GM21717 (cell line): ENCODE measurements at regions not wholly inside any gene's neighbourhood (a gene's known extent, or its start where the extent isn't known, plus 50 kb on each side); places are given as distances from the start of the nearest gene placed in this dataset.

ENCODE experiments used
- ATAC-seq: cut with Tn5 transposase; IDR thresholded peaks from one replicate; pipeline ENCODE4 v1.9.1; 2021; ENCODE audit warnings: mild to moderate bottlenecking, moderate library complexity; ENCODE audit not compliant: unreplicated experiment

GRCh38 chr6:18920701-18921100 is 533.6 kb downstream of the RNF144B start:
- ATAC-seq, result no peak

DNA sequence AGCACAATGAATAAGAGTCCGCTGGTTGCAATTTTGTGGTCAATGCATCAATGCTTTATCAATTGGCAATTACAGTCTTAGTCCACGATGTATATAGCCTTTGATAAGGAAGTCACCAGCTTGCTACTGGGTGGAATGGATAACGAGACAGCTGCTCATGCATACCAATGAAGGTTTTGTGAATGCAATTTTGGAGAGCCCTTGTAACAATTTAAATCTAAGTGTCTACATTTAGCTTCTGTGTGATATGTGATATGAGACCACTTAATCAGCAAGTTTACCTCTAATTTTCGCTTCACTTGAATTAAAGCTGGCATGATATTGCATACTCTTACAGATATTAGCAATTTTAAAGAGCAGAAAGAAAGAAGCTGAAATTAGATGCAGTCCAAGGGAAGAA is 543.9 kb downstream of the RNF144B start:
- ATAC-seq, result no peak

DNA sequence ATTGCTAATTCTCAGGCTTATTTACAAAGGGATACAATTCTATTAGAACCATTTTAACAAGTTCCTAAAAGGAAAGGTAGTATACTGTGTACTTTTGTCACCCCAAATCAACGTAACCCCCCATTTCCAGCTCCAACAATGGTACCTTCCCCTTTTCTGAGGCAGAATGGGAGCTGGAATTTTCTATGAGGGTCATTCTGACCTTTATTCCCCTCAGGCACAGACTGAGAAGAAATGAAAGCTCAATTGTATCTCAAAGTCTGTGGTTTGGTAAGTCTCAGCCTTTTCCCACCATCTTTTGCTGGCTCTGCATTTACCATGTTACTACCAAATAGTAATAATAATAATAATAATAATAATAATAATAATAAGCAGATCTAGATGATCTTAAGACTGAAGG is 571.0 kb downstream of the RNF144B start:
- ATAC-seq, result no peak

- ATAC-seq, result no peak
Measured at GRCh38 chr6:18961566-18961965, 574.4 kb downstream of the RNF144B start.

- no peak for ATAC-seq
Measured at GRCh38 chr6:18962361-18962905, 575.3 kb downstream of the RNF144B start.

GRCh38 chr6:18963439-18963838 is 576.3 kb downstream of the RNF144B start:
- ATAC-seq, result no peak

DNA sequence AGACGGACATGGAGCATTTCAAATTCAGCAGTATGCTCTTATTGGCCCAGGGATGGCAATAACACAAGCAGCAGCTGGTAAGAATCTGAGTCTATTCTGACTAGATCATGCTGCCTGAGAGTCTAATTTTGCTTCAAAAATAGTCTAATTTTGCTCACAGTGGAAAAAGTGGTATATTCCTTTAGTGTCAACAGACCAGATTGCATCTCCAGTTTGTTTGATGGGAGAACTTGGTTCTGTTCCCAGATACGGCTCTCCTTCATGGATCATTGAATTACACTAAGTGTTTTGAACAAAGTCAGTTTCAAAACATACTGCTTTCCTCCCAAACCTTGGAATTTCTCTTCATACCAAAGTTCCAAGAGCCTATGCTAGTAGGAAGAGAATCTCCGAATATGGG is 586.1 kb downstream of the RNF144B start:
- no peak for ATAC-seq

DNA sequence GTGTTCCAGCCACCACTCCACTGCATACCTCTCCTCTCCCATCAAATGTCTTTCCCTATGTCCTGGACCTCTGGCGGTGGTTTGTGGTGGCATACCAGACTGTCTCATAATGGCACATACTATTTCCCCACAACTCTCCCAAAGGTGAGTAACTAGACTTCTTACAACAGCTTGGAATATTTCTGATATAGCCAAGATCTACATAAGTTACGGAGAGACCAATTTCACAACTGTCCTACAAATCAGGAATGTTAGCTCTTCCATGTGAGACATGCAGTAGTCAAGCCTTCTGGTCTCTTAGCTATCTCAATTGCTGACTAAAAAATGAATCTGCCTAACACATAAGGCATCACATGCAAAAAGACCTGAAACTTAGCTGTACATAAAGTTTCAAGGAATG is 588.9 kb downstream of the RNF144B start:
- ATAC-seq, result no peak

GRCh38 chr6:18976966-18977365 is 589.8 kb downstream of the RNF144B start:
- no peak for ATAC-seq

DNA sequence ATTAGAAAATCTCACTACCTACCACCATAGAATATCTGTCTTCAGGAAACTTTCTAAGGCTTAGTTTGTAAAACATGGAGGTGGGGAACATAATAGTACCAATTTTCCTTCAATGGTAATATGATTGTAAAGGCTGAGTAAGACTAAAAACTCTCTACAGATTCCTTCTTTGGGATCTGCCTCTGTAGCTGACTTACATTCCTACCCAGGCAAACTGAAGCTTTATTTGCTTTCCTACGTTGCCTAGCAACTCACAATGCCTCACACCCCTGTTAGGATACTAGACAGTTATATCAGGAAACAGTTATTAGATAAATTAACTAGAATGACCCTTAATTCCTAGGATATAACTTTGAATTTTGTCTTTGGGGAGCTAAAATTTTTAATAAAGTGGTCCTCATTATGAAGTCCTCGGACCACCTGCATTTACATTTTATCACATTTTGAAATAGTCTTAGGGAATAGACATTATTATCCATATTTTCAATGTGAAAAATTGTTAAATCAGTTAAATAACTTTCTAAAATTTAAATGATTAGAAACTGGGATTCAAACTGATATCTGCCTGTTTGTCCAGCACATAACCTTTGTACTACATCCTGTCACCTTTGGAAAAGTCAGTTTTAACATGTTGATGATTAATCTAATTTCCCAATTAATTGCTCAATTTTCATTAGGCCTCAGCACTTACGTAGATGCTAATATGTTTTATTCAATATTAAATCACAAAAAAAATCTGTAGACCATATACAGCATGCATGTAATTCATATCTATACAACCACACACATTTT is 591.4 kb downstream of the RNF144B start:
- ATAC-seq, result no peak

DNA sequence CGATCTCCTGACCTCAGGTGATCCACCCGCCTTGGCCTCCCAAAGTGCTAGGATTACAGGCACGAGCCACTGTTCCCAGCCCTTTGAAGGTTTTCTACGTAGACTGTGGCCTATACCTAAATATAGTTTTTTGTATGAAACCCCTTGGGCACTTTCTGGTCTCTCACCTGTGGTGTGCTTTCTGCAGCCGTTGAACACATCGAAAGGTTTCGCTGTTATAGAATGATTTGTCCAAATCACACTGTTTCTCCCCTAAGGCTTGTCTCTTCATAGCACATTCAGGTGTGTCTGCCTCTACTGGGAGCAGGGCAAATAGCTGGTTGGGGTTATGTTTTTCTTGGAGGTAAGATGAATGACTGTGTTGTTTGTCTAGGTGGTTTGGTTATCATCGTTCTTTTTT is 597.9 kb downstream of the RNF144B start:
- no peak for ATAC-seq

GRCh38 chr6:18985996-18986395 is 598.8 kb downstream of the RNF144B start:
- no peak for ATAC-seq

- ATAC-seq, result no peak
Measured at GRCh38 chr6:18988636-18989035, 601.5 kb downstream of the RNF144B start.

DNA sequence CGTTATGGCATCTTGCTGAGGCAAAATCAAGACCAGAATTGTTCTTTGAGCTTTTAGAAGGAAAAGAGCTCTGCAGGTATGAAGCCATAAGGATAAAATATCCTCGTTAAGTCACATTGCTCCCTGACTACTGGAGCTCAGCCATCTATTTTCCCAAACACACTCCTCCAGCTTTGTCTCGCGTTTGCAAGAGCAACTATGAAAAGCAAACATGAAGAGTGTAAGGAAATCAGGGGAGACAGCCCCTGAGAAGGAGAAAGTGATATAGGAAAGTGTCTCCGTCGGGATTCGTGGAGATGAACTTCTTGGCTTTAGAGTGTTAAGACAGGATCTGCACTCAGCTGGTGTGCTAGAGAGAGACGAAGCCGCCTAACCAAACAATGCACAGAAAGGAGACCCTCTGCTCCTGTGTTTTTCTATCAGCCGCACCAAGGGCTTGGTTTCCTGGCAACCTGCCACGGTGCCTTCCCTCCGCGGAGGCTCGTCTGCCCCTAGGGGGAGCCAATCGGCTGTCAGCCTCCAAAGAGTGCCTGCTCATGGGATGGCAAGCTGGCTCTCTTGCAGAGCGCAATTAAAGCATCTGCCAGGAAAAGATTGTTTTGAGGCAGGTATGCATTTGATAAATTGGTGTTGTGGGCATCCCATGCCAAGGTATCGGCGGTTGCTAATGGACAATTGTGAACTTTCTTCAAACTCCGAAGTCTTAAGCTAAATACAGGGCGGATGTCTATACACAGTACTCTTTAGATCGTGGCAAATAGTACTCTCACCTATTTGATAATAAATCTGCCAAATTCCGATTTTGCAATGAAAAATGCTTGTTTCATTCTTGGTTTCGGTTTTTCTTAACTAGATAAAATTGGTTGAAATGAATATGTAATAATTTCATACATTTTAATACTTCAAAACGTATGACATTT is 603.2 kb downstream of the RNF144B start:
- peak; percentile 85 for ATAC-seq

- ATAC-seq, result peak; percentile 95
Measured at GRCh38 chr6:18997375-18997826, 610.3 kb downstream of the RNF144B start.

DNA sequence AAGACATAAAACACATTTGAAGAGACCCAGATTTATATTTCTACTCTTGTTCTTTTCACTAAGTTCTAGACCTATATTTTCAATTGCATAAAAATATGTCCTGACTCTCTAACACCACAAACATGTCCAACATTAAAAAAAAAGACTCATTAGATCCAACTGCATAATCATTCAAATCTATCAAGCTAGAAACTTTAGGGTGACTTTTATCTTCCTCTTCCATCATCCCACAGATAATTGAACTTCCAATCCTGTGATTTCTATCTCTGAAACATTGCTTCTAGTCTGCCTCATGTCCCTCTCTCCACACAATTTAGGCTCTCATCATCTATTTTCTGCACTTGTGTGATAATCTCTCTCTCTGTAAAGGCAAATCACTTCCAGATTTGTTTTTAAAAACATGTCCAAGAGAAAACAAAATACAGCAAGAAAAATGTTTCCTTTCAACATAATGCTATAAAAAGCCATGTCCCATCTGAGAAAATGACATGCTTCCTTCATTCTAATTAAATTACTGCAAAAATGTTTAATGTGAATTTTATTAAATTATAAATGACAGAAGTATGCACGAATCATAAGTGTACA is 615.9 kb downstream of the RNF144B start:
- ATAC-seq, result no peak

DNA sequence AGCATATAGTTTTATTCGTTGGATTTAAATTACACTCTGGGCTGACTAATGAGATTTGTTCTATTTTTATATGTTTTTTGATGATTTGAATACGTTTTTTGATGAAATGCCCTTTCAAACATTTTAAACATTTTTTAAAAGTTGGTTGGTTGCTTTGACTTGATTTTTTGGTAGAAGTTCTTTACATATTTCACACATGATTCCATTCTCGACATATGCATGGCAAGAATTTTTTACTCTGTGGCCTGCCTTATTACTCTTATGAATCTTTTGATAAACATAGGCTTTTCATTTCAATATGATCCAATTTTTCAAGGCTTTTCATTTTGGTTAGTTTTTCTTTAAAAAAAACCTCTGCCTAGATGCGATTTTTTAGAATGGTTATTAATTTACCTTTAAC is 617.0 kb downstream of the RNF144B start:
- ATAC-seq, result no peak

DNA sequence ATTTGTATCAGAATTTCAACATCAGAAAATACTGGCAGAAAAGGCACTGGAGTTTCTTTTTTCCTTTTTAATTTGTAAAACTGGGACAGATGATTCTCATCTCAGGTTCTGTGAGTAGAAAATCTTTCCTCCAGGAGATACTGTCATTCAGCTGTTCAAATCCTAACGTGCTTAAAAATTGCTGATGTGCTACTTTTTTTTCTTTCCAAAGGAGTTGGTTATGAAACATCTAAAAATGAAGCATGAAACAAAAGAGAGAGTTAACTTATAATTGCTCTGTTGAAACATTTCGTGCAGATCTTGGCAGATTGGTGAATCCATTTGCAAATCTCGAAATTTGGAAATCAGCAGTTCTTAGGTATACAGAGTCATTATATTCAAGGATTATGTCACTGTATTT is 622.6 kb downstream of the RNF144B start:
- ATAC-seq, result no peak

- no peak for ATAC-seq
Measured at GRCh38 chr6:19013026-19013705, 626.0 kb downstream of the RNF144B start.

DNA sequence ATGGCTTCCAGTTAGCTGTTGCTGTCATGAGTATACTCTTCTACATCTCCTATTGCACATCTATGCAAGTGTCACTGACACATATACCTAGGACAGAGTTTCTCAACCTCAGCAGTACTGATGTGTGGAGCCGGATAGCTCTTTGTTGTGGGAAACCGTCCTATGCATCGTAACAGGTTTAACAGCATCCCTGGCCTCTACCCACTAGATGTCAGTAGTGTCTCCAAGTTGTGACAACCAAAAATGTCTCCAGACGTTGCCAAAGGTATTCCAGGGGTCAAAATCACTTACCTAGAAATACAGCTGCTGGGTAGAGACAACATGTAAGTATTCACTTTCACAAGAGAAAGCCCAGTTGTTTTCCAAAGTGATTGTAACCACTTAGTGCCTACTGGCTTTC is 637.6 kb downstream of the RNF144B start:
- no peak for ATAC-seq

GRCh38 chr6:19028201-19028600 is 641.1 kb downstream of the RNF144B start:
- ATAC-seq, result no peak
